ENCODE measurements at regions not wholly inside any gene's neighbourhood (a gene's known extent, or its start where the extent isn't known, plus 50 kb on each side); places are given as distances from the start of the nearest gene placed in this dataset.

- no peak for TF ChIP-seq CTCF (conservative IDR thresholded peaks at IDR 0.05; ENCODE audit: low read depth in 2 of 2)
- no peak for TF ChIP-seq JUNB (IDR thresholded peaks at IDR 0.05; ENCODE audit: unreplicated experiment)
- TF ChIP-seq ZNF331 (CRISPR knock-in tag; IDR thresholded peaks at IDR 0.05; ENCODE audit: low read depth): no peak
- TF ChIP-seq EZH2phosphoT487 (IDR thresholded peaks at IDR 0.05; ENCODE audit: unreplicated experiment): no peak
- no peak for TF ChIP-seq NANOG (IDR thresholded peaks at IDR 0.05; ENCODE audit: borderline replicate concordance)
- no peak for TF ChIP-seq REST (IDR thresholded peaks at IDR 0.05; ENCODE audit: unreplicated experiment)
- no peak for TF ChIP-seq STAT1 (IDR thresholded peaks at IDR 0.05; ENCODE audit: unreplicated experiment)
- TF ChIP-seq CREB1 (CRISPR knock-in tag; IDR thresholded peaks at IDR 0.05; ENCODE audit: low read depth): no peak
These were observed 830.1 kb downstream of the TUSC7 start (continued) for GRCh38 chr3:117539729-117540128.

GRCh38 chr3:117540597-117540996 is 831.0 kb downstream of the TUSC7 start:
- Histone ChIP-seq H3K79me2 (replicated peaks; ENCODE audit: insufficient read depth) (no peaks in the 10 kb centered on the region), H3K9me2 (ENCODE audit: insufficient read depth) (no peaks in the 10 kb centered on the region), H3F3A (replicated peaks; ENCODE audit: low read depth) (no peaks in the 10 kb centered on the region), H3K4me2 (no peak overlapping the region), H3K4me3 (no peak overlapping the region), H4K20me1 (replicated peaks; ENCODE audit: insufficient read depth) (no peaks in the 10 kb centered on the region), H3K36me3 (ENCODE audit: insufficient read depth) (no peaks in the 10 kb centered on the region), H3K27ac (ENCODE audit: low read depth) (no peak overlapping the region), H3K27me3 (ENCODE audit: insufficient read depth) (no peaks in the 10 kb centered on the region), H2AFZ (no peak overlapping the region), H3K4me1 (ENCODE audit: insufficient read depth) (no peaks in the 10 kb centered on the region)
- Mint-ChIP-seq H3K9me3 (peaks cover 8% of the 10 kb centered on the region; the same call in 2 of the 3 replicates), H3K4me3 (no peak overlapping the region), H3K36me3 (ENCODE audit: low read depth) (no peaks in the 10 kb centered on the region), H3K27me3 (ENCODE audit: insufficient read depth, low read depth, poor library complexity) (no peaks in the 10 kb centered on the region), H3K4me1 (no peaks in the 10 kb centered on the region), H3K27ac (no peak overlapping the region)
- DNase-seq (ENCODE audit: low spot score): no peak
- TF ChIP-seq POLR2AphosphoS5 (IDR thresholded peaks at IDR 0.05; ENCODE audit: low read depth) (no peak), EZH2 (IDR thresholded peaks at IDR 0.05; ENCODE audit: low read depth, unreplicated experiment) (no peak), ETS1 (IDR thresholded peaks at IDR 0.05) (no peak), CREB1 (CRISPR knock-in tag; IDR thresholded peaks at IDR 0.05; ENCODE audit: low read depth) (no peak)
- ATAC-seq: no peak

Measured in GM23338 (cell line).